ENCODE measurements at regions not wholly inside any gene's neighbourhood (a gene's known extent, or its start where the extent isn't known, plus 50 kb on each side); places are given as distances from the start of the nearest gene placed in this dataset.
"Not testable (repeated sequence)": the region's sequence is repeated elsewhere in the genome, so short reads cannot be mapped to it uniquely, and the experiment has no call there.

GRCh38 chr4:49287893-49288292 lies 301.8 kb downstream of the CWH43 start:
- not testable (repeated sequence) for H2BK5ac ChIP-seq (ENCODE audit: low read depth, low read length, poor library complexity); H3K4ac ChIP-seq (ENCODE audit: low read depth, low read length); H4K91ac ChIP-seq (ENCODE audit: low read depth, low read length); H3K4me2 ChIP-seq (ENCODE audit: low read length); H3K36me3 ChIP-seq (ENCODE audit: control insufficient read depth in 1 of 2, insufficient read depth in 2 of 2, low read length in 2 of 2); H2AFZ ChIP-seq (ENCODE audit: insufficient read depth, low read length, poor library complexity); H3K4me1 ChIP-seq (ENCODE audit: control insufficient read depth in 1 of 2, insufficient read depth in 2 of 2, low read length in 2 of 2); H3K14ac ChIP-seq (ENCODE audit: low read length); H4K8ac ChIP-seq (ENCODE audit: low read depth, low read length); H2BK12ac ChIP-seq (ENCODE audit: low read length); H3K79me1 ChIP-seq (ENCODE audit: low read length); H2AK5ac ChIP-seq (ENCODE audit: low read length); H3K9ac ChIP-seq (ENCODE audit: low read length); H3K18ac ChIP-seq (ENCODE audit: low read length); H3K23ac ChIP-seq (ENCODE audit: low read length); H3K27ac ChIP-seq (ENCODE audit: low read depth, low read length); H3K27me3 ChIP-seq (ENCODE audit: insufficient read depth, low read length); H4K12ac ChIP-seq (ENCODE audit: low read depth, low read length); H3K4me3 ChIP-seq (ENCODE audit: low read depth, low read length); H2BK120ac ChIP-seq (ENCODE audit: insufficient read depth, low read length, poor library complexity); DNase-seq; H3K79me2 ChIP-seq (ENCODE audit: control insufficient read depth, insufficient read depth, low read length, poor library complexity)
- no CpG with 5 or more reads among the region's 17 CpGs for WGBS (ENCODE audit: extremely low coverage, insufficient coverage, insufficient read length)
- peaks cover 17% of the 10 kb centered on the region for H3K9me3 ChIP-seq (ENCODE audit: insufficient read depth, low read depth, low read length)

DNA sequence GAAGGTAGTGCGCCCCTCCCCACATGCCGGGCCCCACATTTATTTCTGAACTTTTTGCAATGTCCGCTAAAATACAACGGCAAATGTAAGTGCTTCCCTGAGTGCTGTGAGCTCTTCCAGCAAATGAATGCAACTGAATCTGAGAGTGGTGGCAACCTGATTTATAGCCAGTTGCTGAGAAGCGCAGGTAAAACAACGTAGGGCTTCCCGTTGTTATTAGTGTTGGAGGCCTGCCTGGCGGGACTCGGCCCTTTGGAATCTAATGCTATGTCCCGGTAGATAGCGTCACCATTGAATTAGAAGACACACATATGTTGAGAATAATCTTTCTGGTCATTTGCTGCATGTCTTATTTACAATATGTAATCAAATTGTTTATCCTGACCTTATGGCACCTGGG lies 302.7 kb downstream of the CWH43 start:
- not testable (repeated sequence) for H3K14ac ChIP-seq (ENCODE audit: low read length); H2AK5ac ChIP-seq (ENCODE audit: low read length); H2BK12ac ChIP-seq (ENCODE audit: low read length); H3K4me3 ChIP-seq (ENCODE audit: low read depth, low read length); DNase-seq; H3K79me2 ChIP-seq (ENCODE audit: control insufficient read depth, insufficient read depth, low read length, poor library complexity); H2AFZ ChIP-seq (ENCODE audit: insufficient read depth, low read length, poor library complexity); H4K91ac ChIP-seq (ENCODE audit: low read depth, low read length); H2BK5ac ChIP-seq (ENCODE audit: low read depth, low read length, poor library complexity); H3K4me2 ChIP-seq (ENCODE audit: low read length); H4K12ac ChIP-seq (ENCODE audit: low read depth, low read length); H4K8ac ChIP-seq (ENCODE audit: low read depth, low read length); H3K36me3 ChIP-seq (ENCODE audit: control insufficient read depth in 1 of 2, insufficient read depth in 2 of 2, low read length in 2 of 2); H3K27ac ChIP-seq (ENCODE audit: low read depth, low read length); H3K18ac ChIP-seq (ENCODE audit: low read length); H3K79me1 ChIP-seq (ENCODE audit: low read length); H3K27me3 ChIP-seq (ENCODE audit: insufficient read depth, low read length); H3K4me1 ChIP-seq (ENCODE audit: control insufficient read depth in 1 of 2, insufficient read depth in 2 of 2, low read length in 2 of 2); H2BK120ac ChIP-seq (ENCODE audit: insufficient read depth, low read length, poor library complexity); H3K9ac ChIP-seq (ENCODE audit: low read length); H3K4ac ChIP-seq (ENCODE audit: low read depth, low read length); H3K23ac ChIP-seq (ENCODE audit: low read length)
- H3K9me3 ChIP-seq (ENCODE audit: insufficient read depth, low read depth, low read length), result peaks cover 17% of the 10 kb centered on the region
- WGBS (ENCODE audit: extremely low coverage, insufficient coverage, insufficient read length), result no CpG with 5 or more reads among the region's 11 CpGs

DNA sequence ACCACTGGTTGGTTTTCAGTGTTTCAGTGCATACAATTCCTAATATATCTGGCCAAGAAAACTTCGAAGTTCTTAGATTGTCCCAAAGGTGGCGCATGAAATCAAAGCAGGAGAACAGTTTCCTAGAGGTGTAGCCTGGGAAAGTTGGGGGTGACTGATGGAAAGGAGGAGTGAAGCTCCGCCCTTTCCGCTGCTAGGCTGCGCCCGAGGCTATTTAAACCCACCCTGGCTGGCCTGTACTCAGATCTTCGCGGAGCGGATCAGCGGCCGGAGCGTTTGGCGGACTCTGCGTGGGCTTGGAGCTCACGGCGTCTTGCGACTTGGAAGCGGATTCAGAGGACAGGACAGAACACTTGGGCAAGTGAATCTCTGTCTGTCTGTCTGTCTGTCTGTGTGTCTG lies 328.7 kb downstream of the CWH43 start:
- not testable (repeated sequence) for H2AK5ac ChIP-seq (ENCODE audit: low read length); H2AFZ ChIP-seq (ENCODE audit: insufficient read depth, low read length, poor library complexity); H4K12ac ChIP-seq (ENCODE audit: low read depth, low read length); H3K4me3 ChIP-seq (ENCODE audit: low read depth, low read length); H3K79me1 ChIP-seq (ENCODE audit: low read length); H2BK120ac ChIP-seq (ENCODE audit: insufficient read depth, low read length, poor library complexity); H3K4me1 ChIP-seq (ENCODE audit: control insufficient read depth in 1 of 2, insufficient read depth in 2 of 2, low read length in 2 of 2); H3K4me2 ChIP-seq (ENCODE audit: low read length); H3K79me2 ChIP-seq (ENCODE audit: control insufficient read depth, insufficient read depth, low read length, poor library complexity); H3K36me3 ChIP-seq (ENCODE audit: control insufficient read depth in 1 of 2, insufficient read depth in 2 of 2, low read length in 2 of 2); H4K8ac ChIP-seq (ENCODE audit: low read depth, low read length); H4K91ac ChIP-seq (ENCODE audit: low read depth, low read length); H3K14ac ChIP-seq (ENCODE audit: low read length); H3K4ac ChIP-seq (ENCODE audit: low read depth, low read length); H3K27ac ChIP-seq (ENCODE audit: low read depth, low read length); H3K27me3 ChIP-seq (ENCODE audit: insufficient read depth, low read length); H2BK12ac ChIP-seq (ENCODE audit: low read length); H3K18ac ChIP-seq (ENCODE audit: low read length); H2BK5ac ChIP-seq (ENCODE audit: low read depth, low read length, poor library complexity); H3K23ac ChIP-seq (ENCODE audit: low read length); DNase-seq; H3K9ac ChIP-seq (ENCODE audit: low read length)
- WGBS (ENCODE audit: extremely low coverage, insufficient coverage, insufficient read length), result no CpG with 5 or more reads among the region's 18 CpGs
- peaks cover 13% of the 10 kb centered on the region for H3K9me3 ChIP-seq (ENCODE audit: insufficient read depth, low read depth, low read length)

DNA sequence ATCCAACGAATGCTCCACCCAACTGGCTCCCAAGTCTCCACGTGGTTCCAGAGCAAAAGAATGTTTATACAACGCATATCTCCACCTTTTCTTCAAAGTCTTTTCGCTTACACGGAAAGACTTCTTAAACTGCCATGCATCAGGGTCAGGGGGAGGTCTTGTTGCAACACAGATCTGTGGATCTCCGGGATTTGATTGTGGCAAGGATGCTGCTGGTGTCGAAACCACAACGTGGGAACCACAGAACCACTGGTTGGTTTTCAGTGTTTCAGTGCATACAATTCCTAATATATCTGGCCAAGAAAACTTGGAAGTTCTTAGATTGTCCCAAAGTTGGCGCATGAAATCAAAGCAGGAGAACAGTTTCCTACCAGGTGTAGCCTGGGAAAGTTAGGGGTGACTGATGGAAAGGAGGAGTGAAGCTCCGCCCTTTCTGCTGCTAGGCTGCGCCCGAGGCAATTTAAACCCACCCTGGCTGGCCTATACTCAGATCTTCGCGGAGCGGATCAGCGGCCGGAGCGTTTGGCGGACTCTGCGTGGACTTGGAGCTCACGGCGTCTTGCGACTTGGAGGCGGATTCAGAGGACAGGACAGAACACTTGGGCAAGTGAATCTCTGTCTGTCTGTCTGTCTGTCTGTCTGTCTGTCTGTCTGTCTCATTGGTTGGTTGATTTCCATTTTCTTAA lies 334.8 kb downstream of the CWH43 start:
- H3K27ac ChIP-seq (ENCODE audit: low read depth, low read length); H2BK12ac ChIP-seq (ENCODE audit: low read length); H3K27me3 ChIP-seq (ENCODE audit: insufficient read depth, low read length); H4K12ac ChIP-seq (ENCODE audit: low read depth, low read length); H3K79me1 ChIP-seq (ENCODE audit: low read length); H2BK120ac ChIP-seq (ENCODE audit: insufficient read depth, low read length, poor library complexity); H3K79me2 ChIP-seq (ENCODE audit: control insufficient read depth, insufficient read depth, low read length, poor library complexity); H3K4ac ChIP-seq (ENCODE audit: low read depth, low read length); H3K4me1 ChIP-seq (ENCODE audit: control insufficient read depth in 1 of 2, insufficient read depth in 2 of 2, low read length in 2 of 2); DNase-seq; H3K18ac ChIP-seq (ENCODE audit: low read length); H3K9ac ChIP-seq (ENCODE audit: low read length); H2AK5ac ChIP-seq (ENCODE audit: low read length); H2AFZ ChIP-seq (ENCODE audit: insufficient read depth, low read length, poor library complexity); H4K91ac ChIP-seq (ENCODE audit: low read depth, low read length); H3K23ac ChIP-seq (ENCODE audit: low read length); H3K4me3 ChIP-seq (ENCODE audit: low read depth, low read length); H3K14ac ChIP-seq (ENCODE audit: low read length); H4K8ac ChIP-seq (ENCODE audit: low read depth, low read length); H2BK5ac ChIP-seq (ENCODE audit: low read depth, low read length, poor library complexity); H3K36me3 ChIP-seq (ENCODE audit: control insufficient read depth in 1 of 2, insufficient read depth in 2 of 2, low read length in 2 of 2); H3K4me2 ChIP-seq (ENCODE audit: low read length): not testable (repeated sequence)
- WGBS (ENCODE audit: extremely low coverage, insufficient coverage, insufficient read length), result no CpG with 5 or more reads among the region's 24 CpGs
- peaks cover 16% of the 10 kb centered on the region for H3K9me3 ChIP-seq (ENCODE audit: insufficient read depth, low read depth, low read length)

All from trophoblast cell (in vitro differentiated cells and primary cell).